HG02642 (cell line): ENCODE measurements at regions not wholly inside any gene's neighbourhood (a gene's known extent, or its start where the extent isn't known, plus 50 kb on each side); places are given as distances from the start of the nearest gene placed in this dataset.
"Not testable (repeated sequence)": the region's sequence is repeated elsewhere in the genome, so short reads cannot be mapped to it uniquely, and the experiment has no call there.

Experiments used
- ATAC-seq: cut with Tn5 transposase; IDR thresholded peaks from one replicate; pipeline ENCODE4 v1.9.1; 2021; ENCODE audit warnings: mild to moderate bottlenecking; ENCODE audit not compliant: unreplicated experiment, poor library complexity

DNA sequence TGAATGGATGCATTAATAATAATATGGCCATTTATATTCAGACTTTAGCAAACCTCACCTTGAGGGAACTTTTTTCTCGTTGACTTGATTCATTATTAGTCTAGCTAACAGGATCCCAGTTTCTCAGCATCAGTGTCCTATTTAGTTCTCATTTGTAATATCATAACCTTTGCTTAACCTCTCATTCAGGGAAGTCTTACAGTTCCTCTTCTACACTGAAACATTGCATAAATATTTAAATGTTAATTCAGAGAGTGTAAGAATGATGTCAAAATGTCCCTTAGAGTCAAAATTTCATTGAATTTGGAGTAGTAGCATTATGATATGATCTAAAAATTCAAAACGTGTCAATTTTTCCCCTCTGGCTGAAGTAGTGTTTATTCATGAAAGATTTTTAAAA lies 650.1 kb downstream of the EFNA5 start:
- no peak for ATAC-seq

DNA sequence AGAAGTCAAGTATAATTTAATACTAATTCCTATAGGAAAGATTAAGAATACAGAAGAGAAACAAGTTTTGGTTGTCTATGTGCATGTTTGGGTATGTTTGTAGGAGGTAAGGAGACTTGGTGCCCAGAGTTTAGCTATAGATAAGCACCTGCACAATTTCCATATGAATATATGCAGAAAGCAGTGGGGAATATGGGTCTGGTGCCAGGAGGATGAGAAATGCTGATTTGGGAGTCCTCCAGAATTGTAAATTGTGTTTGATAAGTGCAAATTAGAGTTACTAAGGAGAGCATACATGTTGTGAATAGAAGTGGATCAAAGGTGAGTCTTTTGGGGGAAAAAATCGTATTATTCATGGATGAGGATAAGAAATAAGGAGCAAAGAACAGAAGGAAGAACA lies 653.1 kb downstream of the EFNA5 start:
- ATAC-seq = no peak

DNA sequence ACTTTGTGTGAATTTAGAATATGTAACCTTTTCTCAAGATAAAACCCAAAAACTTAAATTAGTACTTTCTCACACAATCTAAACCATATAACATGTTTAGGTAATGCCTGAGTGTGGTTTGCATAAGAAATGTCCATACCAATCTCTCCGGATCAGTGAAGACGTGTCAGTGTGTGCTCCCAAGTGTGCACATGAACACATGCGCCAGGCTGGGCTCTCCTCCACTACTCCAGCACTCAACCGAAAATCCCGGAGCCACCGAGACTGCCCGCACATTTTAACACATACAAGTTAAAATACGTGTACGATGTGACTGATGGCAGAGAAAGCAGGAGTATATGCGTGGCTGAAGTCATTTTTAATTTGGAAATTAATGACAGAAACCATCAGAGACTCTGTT lies 658.4 kb downstream of the EFNA5 start:
- ATAC-seq = no peak

DNA sequence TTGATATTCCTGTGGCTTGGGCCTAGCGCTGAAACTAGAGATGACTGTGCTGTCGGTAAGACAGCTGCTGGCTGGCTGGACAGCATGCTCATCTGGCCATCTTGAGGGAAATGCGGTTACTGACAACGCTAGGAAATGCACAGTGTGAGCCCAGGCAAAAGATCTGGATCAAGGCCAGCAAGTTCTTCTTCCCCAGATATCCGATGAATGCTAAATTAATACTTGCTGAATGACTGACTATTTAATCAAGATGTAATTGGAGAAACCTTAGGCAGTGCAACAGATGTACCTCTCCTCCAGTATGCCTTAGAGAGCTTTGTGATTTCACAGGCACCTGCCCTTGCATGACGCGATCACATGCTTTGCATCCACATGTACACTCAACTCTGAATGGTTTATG lies 659.1 kb downstream of the EFNA5 start:
- no peak for ATAC-seq

DNA sequence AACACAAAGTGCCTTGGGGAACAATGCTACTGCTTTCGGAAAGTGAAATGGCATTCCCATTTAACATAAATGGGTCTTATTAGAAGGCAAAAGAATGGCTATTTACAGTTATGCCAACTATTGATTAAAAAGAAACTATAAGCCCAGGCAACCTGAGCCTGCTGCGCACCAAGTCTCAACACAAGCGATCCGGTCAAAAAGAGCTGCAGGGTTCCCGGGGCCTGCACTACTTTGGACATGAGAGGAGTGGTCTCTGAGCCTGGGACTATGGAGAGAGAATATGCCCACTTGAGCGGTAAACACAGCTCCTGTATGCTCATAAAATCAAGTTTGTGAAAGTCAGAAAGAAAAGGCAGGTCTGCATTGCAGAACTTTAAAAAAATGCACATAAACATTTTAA lies 660.7 kb downstream of the EFNA5 start:
- ATAC-seq = no peak

DNA sequence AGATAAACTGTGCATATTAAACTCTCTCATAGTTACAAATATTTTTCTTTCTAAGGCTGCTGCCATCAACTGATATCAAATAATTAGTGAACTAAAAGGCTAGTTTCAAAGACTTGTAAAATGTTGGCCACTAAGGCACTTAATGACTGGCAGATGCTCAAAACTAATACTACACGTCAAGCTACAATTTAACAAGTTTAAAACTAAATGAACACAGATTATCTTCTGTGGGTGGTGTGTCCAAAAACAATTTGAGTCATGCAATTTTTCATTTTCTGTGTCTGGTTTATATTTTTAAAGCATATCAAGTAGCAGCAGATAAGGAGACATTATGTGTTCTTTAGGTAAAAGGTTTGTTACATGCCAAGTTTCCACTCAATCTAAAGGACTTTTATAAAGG lies 665.1 kb downstream of the EFNA5 start:
- no peak for ATAC-seq

DNA sequence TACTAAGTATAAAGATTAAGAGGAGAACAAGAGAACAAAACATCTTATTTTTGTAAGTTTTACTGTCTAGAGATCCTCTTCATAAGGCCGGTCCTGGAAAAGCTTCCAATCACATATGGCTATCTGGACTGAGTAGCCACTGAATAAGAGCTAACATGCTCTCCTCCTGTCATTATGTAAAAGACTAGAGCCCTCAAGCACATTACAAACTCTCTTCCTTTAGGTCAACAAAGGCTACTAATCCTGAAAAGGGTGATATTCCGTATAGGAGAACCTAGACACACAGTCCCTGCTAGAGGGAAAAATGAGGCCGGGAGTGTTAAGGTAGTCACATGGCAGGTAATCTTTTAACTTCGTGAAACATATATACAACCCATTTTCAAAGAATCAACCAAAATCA lies 665.6 kb downstream of the EFNA5 start:
- ATAC-seq = no peak

DNA sequence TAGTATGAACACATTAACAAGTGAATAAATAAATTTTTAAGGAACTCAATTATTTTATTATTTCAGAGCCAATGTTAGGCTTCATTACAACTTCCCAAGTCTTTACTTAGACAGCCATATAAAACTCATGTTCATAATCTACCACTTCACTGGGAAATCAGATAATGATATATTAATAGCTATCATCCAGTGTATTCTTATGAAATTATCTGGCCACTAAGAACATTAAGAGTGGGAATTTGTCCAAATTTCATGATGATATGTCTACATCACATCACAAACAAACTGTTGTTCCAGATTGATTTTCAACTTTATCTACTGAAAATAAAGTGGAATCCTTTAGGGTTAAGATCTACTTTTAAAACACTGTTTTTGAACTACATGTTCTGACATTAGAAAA lies 668.6 kb downstream of the EFNA5 start:
- no peak for ATAC-seq

DNA sequence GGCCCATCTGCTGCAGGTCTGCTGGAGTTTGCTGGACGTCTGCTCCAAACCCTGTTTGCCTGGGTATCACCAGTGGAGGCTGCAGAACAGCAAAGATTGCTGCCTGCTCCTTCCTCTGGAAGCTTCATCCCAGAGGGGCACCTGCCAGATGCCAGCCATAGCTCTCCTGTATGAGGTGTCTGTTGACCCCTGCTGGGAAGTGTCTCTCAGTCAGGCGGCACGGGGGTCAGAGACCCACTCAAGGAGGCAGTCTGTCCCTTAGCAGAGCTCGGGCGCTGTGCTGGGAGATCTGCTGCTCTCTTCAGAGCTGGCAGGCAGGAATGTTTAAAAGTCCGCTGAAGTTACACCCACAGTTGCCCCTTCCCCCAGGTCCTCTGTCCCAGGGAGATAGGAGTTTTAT lies 671.2 kb downstream of the EFNA5 start:
- ATAC-seq = not testable (repeated sequence)

DNA sequence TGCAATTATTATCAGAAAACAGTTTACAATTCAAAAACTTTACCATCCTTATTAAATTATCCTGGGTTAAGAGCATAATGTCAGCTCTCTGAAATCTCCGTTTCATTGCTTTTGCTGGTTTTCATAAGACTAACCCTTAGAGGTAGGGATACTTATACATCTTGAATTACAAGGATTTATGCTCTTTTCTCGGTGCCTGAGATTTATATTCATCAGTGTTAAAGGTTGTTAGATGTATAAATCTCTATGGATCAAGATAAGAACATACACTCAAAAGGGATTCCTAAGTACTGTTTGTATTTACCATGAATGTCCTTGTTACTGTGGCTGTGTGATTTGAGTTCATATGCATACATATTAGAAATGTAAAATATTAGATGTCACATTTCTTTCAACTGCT lies 684.7 kb downstream of the EFNA5 start:
- no peak for ATAC-seq

DNA sequence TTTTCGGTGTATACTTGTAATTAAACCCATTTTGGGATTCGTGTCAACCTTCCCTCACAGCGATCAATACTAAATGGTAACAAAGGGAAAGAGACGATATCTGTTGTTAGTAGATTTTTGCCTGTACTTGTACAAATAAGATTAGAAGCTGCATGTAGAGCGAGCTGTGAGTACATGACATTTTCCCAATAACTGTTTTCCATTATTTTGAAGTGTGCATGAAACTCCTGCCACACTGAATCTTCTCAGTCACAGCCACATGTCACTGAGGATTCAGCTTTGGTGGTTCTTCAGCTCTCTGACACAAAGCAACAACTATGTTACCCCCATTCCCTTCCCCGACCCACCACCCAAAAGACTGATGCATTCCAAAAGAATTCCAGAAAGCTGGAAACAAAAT lies 685.6 kb downstream of the EFNA5 start:
- ATAC-seq = no peak

DNA sequence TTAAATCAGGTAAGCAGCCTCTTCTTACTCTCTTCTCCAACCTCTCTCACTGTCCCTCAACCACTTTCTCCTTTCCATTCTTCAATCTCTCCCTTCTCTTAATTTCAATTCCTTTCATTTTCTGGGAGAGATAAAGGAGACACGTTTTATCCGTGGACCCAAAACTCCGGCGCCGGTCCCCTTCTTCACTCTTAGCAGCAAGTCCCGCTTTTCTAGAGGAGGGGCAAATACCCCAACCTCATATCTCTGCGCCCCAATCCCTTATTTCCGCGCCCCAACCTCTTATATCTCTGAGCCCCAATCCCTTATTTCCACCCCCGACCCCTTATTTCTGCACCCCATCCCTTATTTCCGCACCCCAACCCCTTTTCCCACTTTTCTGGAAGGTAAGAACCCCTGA lies 691.6 kb downstream of the EFNA5 start:
- not testable (repeated sequence) for ATAC-seq

DNA sequence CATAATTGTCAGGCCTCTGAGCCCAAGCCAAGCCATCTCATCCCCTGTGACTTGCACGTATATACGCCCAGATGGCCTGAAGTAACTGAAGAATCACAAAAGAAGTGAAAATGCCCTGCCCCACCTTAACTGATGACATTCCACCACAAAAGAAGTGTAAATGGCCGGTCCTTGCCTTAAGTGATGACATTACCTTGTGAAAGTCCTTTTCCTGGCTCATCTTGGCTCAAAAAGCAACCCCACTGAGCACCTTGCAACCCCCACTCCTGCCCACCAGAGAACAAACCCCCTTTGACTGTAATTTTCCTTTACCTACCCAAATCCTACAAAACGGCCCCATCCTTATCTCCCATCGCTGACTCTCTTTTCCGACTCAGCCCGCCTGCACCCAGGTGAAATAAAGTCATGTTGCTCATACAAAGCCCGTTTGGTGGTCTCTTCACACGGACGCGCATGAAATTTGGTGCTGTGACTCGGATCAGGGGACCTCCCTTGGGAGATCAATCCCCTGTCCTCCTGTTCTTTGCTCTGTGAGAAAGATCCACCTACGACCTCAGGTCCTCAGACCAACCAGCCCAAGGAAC lies 692.1 kb downstream of the EFNA5 start:
- ATAC-seq = not testable (repeated sequence)

DNA sequence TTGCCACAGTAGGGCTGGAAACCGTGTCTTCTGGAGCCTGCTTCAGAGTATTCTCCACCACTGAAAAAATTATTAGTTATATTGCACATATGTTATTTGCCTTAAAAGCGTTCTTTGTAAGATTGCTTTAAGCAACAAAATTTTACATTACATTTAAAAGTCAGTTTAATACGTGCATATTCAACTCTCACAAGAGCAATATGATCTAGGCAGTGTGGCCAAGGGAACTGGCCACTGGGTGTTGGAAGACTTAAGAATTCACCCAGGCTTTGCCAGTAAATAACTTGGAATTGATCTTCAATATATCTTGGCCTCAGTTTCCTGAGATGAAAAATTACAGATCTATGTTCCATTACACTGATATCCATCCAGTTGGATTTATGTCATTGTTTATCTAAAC lies 694.4 kb downstream of the EFNA5 start:
- no peak for ATAC-seq

DNA sequence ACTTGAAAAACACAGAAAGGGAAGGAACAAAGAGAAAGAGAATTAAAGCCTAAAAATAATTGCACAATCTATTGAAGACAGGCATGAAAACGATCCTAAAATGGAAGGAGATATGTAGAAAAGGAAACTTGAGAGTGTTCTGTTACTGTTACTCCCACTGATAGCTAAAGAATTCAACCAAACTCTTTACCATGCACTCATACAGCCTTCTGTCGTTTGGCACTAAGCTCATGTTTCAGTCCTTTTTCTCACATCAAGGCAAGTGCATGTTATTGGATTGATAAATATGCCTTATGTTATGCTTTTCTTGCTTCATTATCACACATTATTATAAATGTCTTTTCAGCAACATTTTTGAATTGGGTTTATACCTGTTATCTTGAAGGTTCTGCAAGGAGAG lies 696.5 kb downstream of the EFNA5 start:
- no peak for ATAC-seq

DNA sequence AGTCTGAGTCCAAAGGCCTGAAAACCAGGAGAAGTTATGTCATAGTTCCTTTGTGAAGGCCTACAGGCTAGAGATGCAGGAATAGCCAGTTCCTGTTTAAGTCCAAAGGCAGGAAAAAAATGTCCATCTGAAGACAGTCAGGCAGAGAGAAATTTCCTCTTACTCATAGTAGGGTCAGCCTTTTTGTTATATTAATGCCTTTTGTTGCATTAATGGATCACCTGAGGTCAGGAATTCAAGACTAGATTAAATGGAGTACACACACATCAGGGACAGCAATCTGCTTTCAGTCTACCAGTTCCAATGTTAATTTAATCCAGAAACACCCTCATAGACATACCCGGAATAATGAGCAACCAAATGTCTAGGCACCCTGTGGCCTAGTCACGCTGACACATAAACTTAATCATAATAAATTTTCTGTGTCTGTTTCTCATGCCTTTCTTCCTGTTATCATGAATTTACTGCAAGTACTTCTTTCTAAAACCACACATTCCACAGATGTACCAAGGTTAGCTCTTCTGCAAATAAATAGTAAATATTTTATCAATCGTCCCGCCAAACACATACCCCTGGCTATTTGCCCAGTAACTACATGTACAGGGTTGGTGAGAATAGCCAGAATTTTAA lies 703.9 kb downstream of the EFNA5 start:
- no peak for ATAC-seq

DNA sequence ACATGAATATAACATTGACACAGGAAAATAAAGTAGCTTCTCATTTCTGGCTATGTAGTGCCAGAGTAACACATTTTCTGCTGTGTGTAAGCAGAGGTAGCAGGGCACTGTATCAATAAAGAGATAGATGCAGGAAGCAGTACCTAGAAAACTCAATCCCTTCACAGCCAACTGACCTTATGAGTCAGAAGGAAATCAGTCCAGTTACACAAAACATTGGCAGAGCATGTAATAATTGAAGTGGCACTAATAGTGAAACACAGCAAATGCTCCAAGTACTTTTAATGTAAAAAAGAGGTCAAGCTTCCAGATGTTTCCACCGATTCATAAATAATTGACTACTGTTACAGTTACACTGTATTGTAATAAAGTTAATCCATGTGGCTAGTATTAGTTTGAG lies 706.6 kb downstream of the EFNA5 start:
- ATAC-seq = no peak

DNA sequence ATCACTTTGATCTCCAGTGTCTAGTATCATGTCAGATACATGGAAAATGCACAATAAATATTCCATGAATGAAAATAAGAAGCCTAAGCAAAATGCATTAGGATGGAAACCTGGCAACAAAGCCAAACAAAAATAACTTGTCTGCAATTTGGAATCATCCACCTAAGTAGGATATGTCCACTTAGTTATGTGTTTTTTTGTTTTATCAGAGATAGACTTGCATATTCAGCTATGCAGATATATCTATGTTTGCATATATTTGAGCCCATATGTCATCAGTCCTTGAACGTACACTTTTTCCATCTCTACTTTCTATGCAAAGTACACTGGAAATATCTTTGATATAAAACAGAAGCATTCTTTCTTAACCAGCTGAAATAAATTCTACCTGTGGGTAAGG lies 707.1 kb downstream of the EFNA5 start:
- ATAC-seq = no peak

DNA sequence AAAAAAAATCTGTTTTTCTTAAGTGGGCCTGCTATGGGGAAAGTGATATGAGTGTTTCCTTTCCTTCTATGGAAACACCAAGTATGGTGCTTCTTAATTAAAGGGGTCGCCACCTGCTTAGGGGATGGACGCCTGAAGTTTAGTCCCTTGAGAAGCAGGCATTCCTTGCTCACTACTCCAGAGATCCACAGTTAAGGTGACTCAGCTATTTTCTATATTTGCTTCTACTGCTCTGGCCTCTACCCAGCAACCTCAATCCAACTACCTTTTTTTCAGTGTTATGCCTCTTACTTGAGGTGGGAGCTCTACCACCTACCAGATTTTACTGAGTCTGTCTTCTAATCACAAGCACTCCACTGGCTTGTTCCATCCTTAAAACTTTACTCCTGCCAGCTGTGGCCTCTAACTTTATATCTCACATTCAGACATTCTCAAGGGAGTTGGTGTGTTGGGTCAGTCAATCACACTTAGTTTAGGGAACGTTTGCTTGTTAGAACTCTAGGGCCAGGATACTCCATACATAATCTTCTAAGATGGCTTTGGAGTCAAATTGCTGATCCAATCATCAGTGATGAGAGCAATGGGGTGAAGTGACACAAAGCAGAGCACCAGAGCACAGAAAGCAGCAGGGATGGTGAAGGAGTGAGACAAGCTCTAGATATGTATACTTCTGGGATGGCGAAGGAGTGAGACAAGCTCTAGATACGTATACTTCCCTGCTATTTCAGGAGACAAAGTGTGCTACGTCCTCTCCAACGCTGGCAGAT lies 708.1 kb downstream of the EFNA5 start:
- ATAC-seq = no peak

DNA sequence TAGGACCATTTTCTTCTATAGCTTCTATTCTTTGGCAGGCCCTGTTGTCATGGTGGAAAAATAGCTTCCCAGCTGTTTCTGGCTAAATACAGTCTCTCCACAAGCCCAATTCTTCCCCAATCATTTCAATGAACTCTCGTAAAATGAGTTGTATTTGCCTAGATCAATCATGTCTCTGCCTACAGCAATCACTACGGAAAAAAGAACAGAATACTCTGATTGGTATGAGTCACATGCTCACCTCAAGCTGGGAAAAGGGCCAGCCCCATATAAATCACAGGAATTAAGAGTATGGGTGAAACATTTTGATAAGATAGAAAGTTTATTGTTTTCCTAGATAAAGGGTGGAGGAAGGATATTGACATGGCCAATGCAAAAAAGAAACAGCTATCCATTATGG lies 711.4 kb downstream of the EFNA5 start:
- ATAC-seq = no peak

DNA sequence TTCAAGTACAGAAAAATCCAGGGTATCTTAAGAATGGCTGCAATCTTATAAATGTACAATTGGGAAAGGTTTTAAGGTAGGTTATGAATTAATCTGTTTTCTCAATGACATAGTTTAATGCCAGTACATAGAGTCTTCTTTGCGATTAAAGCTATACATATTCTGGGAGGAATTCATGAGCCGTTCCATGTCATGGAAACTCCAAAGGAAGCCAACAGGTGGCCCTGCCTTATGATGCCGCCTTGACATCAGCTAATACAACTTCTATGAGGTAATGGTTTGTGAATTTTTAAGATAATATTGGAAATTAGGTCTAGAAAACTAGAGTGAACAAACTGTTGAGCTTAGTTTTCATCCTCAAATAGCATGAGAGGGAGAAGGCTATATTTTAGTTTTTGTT lies 713.4 kb downstream of the EFNA5 start:
- ATAC-seq = no peak

DNA sequence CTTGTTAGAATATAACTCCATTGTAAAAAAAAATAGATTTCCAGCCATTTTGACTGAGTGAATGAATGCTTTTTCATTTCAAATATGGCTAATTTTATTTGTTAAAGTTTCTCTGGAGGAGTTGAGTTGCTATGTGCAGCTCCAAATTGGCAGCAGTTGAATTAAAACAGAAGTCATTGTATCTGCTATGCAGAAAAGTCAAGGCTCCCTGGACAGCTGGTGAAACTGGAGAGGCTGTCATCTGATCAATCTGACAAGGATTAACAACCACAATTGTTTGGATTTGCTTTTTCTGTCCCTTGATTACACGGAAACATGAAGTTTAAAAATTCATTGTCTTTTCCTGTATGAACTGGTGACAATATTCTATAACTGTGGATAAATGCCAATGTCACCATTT lies 713.9 kb downstream of the EFNA5 start:
- ATAC-seq = no peak
